DND-41 (cell line): ENCODE measurements at regions not wholly inside any gene's neighbourhood (a gene's known extent, or its start where the extent isn't known, plus 50 kb on each side); places are given as distances from the start of the nearest gene placed in this dataset.
"Not testable (repeated sequence)": the region's sequence is repeated elsewhere in the genome, so short reads cannot be mapped to it uniquely, and the experiment has no call there.

Source experiments
- ATAC-seq: fragments of 200-7000 bp; cut with Tn5 transposase; 3 replicates; pipeline ENCODE4 v1.9.1; 2021; ENCODE audit warnings: low read depth; ENCODE audit not compliant: insufficient read depth
- DNase-seq: peaks from one replicate; pipeline ENCODE4 v3.0.0-alpha.2; 2020
- H2AFZ ChIP-seq: 2 replicates; pipeline ENCODE4 v1.6.0; 2012; ENCODE audit warnings: low read depth, low read length
- H3K27ac ChIP-seq: 2 replicates; pipeline ENCODE4 v1.5.1; 2012; ENCODE audit warnings: low read length, inconsistent platforms
- H3K27me3 ChIP-seq: fragments of 200-600 bp; sonication (generic); 2 replicates; pipeline ENCODE4 v1.6.0; 2012; ENCODE audit warnings: low read length, mild to moderate bottlenecking, inconsistent platforms; ENCODE audit not compliant: insufficient read depth, poor library complexity
- H3K36me3 ChIP-seq: 2 replicates; pipeline ENCODE4 v1.5.1; 2012; ENCODE audit warnings: low read length, inconsistent platforms; ENCODE audit not compliant: insufficient read depth
- H3K4me1 ChIP-seq: 2 replicates; pipeline ENCODE4 v1.5.1; 2012; ENCODE audit warnings: mild to moderate bottlenecking, low read length; ENCODE audit not compliant: insufficient read depth
- H3K4me2 ChIP-seq: 2 replicates; pipeline ENCODE4 v1.6.0; 2012; ENCODE audit warnings: mild to moderate bottlenecking, moderate library complexity, low read length, inconsistent platforms; ENCODE audit not compliant: insufficient read depth
- H3K4me3 ChIP-seq, 2 experiments: fragments of 200-600 bp in 1 of 2; shearing (Covaris generic) in 1 of 2; 2 replicates each; pipeline ENCODE4 v1.5.1; 2012 to 2016; ENCODE audit warnings: inconsistent platforms in 2 of 2, low read length in 2 of 2, mild to moderate bottlenecking in 2 of 2, low read depth in 1 of 2, moderate library complexity in 1 of 2
- H3K79me2 ChIP-seq: 2 replicates; pipeline ENCODE4 v1.6.0; 2012; ENCODE audit warnings: low read length, inconsistent platforms; ENCODE audit not compliant: insufficient read depth
- H3K9ac ChIP-seq: 2 replicates; pipeline ENCODE4 v1.6.0; 2012; ENCODE audit warnings: low read depth, mild to moderate bottlenecking, inconsistent platforms, low read length, moderate library complexity
- H3K9me3 ChIP-seq: 2 replicates; pipeline ENCODE4 v1.5.1; 2012; ENCODE audit warnings: low read length, moderate library complexity, mild to moderate bottlenecking, inconsistent platforms; ENCODE audit not compliant: insufficient read depth, severe bottlenecking
- H4K20me1 ChIP-seq: 2 replicates; pipeline ENCODE4 v1.6.0; 2012; ENCODE audit warnings: low read length; ENCODE audit not compliant: insufficient read depth

DNA sequence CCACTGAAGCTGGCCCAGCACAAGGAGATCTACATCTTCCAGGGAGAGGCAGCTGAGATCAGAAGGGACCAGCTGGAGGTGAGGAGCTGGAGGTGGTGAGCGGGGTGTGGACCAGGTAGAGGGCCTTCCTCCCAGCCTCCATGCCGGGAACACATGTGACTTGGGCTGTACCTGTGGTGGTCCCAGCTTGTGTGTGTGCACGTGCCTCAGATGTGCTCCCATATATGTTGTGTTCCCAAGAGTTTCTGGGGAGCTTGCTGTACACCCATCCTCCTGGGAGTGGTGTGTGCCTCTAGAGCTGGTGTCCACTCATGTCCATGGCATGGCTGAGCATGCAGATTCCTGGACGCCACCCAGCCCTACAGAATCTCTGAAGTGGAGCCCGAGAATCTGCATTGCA, 183.7 kb upstream of the AKAP13 start:
- not testable (repeated sequence) for DNase-seq, H3K4me3 ChIP-seq, H3K4me1 ChIP-seq, H4K20me1 ChIP-seq, H3K27me3 ChIP-seq, H3K4me2 ChIP-seq, H3K9me3 ChIP-seq, H3K27ac ChIP-seq, ATAC-seq, H2AFZ ChIP-seq, H3K9ac ChIP-seq, H3K36me3 ChIP-seq, H3K79me2 ChIP-seq

DNA sequence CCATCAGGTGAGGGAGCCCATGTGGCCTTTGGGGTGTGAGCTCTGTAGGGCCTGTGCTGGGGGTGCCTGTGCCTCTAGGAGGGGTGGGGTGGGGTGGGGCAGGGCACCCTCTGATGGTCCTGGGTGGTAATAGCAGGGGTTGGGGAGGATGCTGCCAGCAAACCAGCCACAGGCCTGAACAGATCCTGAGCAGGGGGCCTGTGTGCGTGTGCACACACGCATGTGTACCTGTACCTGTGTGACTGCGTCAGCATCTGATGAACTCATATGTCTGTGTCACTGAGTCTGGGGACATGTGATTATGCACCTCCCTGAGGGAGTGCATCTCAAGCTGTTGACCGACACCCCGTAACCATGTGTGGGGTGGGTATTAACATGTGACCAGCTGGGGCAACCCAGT, 182.8 kb upstream of the AKAP13 start:
- not testable (repeated sequence) for H3K9me3 ChIP-seq, H3K27me3 ChIP-seq, H3K4me3 ChIP-seq, H3K36me3 ChIP-seq, H3K9ac ChIP-seq, H3K4me2 ChIP-seq, H3K4me1 ChIP-seq, H2AFZ ChIP-seq, DNase-seq, H4K20me1 ChIP-seq, H3K27ac ChIP-seq, ATAC-seq, H3K79me2 ChIP-seq

DNA sequence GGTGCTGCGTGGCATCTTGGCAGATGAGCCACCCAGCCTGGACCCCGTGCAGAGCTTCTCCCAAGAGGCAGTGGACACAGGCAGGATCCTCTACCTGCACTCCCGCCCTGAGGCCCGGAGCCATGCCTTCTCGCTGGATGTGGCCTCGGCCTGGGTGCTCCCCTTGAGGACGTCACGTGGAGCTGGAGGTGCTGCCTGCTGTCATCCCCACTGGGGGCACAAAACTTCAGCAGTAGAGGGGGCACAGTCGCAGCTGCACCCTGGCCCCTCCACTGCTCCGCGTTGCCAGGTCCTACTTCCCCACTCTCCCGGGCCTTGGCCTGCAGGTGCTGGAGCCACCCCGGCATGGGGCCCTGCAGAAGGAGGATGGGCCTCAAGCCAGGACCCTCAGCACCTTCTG, 182.0 kb upstream of the AKAP13 start:
- not testable (repeated sequence) for DNase-seq, H3K79me2 ChIP-seq, H3K27me3 ChIP-seq, ATAC-seq, H3K4me3 ChIP-seq, H3K9ac ChIP-seq, H3K4me1 ChIP-seq, H3K4me2 ChIP-seq, H3K27ac ChIP-seq, H4K20me1 ChIP-seq, H3K36me3 ChIP-seq, H3K9me3 ChIP-seq, H2AFZ ChIP-seq

DNA sequence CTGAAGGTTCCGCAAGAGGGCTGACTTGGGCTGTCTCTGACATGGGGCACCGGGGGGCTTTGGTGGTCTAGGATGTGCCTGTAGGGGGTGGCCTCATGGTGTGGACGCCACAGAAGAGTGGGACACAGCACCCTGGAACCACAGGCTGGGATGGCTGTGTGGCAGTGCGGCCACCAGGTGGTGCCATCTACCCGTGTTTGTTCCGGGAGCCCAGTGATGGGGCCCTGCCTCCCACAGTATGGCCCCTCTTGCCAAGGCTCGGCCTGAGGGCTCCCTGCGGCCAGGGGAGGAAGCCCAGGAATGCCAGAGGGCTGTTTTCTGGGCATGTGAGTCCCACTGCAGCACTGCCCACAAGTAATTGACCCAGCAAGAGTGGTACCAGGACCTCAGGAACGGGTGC, 180.2 kb upstream of the AKAP13 start:
- H3K27ac ChIP-seq, H3K79me2 ChIP-seq, H3K4me1 ChIP-seq, H3K36me3 ChIP-seq, H3K9me3 ChIP-seq, H2AFZ ChIP-seq, H3K4me2 ChIP-seq, H3K4me3 ChIP-seq, DNase-seq, H3K9ac ChIP-seq, H4K20me1 ChIP-seq, H3K27me3 ChIP-seq: not testable (repeated sequence)
- ATAC-seq, result peak; percentile 97

DNA sequence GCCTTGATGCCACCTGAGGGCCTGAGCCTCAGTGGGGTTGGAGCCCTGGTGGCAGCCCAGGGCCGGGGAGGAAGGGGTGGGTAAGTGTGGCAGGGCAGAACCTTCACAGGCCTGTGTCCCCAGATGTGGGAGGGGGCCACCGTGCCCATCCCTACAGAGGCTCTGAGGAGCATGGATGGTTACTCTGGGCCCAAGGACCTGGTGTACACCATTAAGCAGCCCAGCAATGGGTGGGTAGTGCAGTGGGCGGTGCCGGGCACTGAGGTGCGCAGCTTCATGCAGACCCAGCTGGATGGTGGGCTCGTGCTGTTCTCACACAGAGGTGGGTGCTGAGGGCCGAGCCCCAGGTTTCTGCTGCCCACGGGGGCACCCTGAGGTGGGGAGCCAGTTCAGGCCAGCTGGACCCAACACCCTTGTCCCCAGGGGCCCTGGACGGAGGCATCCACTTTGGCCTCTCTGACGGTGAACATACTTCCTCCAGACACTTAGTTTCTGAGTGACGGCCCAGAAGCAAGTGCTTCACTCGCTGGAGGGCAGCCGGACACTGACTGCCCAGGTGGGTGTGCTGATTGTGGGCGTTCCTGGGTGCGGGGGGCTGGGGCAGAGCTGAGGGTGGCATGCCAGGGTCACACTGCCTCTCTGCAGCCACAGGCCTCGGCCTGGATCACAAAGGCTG, 179.1 kb upstream of the AKAP13 start:
- H3K27me3 ChIP-seq, H3K4me1 ChIP-seq, H3K9me3 ChIP-seq, H3K4me3 ChIP-seq, H2AFZ ChIP-seq, ATAC-seq, H3K27ac ChIP-seq, H4K20me1 ChIP-seq, H3K36me3 ChIP-seq, DNase-seq, H3K4me2 ChIP-seq, H3K9ac ChIP-seq, H3K79me2 ChIP-seq: not testable (repeated sequence)

DNA sequence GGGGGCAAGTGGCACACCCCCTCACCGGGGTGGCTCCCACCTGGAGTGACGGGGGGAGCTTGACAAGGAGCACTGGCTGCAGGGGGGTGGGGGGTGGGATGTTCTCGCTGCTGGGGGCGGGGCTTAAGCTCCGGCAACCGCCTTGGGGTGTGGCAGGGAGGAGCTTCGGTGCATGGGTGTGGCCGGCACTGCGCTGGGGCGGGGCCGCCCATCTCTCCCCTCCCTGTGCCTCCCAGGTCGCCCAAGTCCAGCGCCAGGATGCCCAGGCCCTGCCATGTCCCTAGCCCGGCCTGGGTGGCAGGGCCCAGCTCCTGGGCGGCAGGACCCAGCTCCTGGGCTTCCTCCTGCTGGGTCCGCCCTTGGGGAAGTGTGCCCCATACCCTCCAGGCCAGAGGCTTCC, 175.9 kb upstream of the AKAP13 start:
- H2AFZ ChIP-seq, H3K79me2 ChIP-seq, H3K4me2 ChIP-seq, H3K27ac ChIP-seq, H3K4me1 ChIP-seq, DNase-seq, H4K20me1 ChIP-seq, H3K27me3 ChIP-seq, H3K9ac ChIP-seq, H3K4me3 ChIP-seq, H3K9me3 ChIP-seq, ATAC-seq, H3K36me3 ChIP-seq: not testable (repeated sequence)

DNA sequence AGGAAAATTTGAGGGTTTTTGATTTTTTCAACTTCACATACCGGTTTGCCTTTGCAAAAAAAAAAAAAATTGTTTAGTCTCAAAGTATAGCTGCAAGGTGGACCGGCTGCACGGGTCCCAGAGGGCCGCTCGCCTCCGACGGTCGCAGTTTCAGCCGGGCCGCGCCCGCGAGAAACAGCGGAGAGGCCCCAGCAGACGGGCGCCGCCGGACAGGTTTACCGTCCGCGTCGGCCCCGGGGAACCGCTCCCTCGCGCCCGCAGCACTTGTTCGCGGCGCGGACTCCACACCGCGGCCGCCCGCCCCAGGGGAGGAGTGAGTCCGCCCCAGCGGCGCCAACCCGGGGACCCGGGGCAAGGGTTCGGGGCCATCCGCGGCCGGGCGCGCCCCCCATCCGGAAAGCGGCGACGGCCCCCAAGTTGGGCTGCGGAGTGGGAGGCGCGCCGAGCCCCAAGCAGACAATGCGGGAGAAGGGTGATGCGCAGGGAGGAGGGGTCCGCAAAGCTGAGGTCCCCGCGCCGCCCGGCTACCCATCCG, 146.5 kb upstream of the AKAP13 start:
- H3K27me3 ChIP-seq, H4K20me1 ChIP-seq, H3K4me1 ChIP-seq, H3K4me3 ChIP-seq, H3K79me2 ChIP-seq, ATAC-seq, DNase-seq, H2AFZ ChIP-seq, H3K9me3 ChIP-seq, H3K36me3 ChIP-seq, H3K27ac ChIP-seq, H3K9ac ChIP-seq: not testable (repeated sequence)
- peak overlapping the region; percentile 36; the same call in 1 of the 2 replicates for H3K4me2 ChIP-seq

DNA sequence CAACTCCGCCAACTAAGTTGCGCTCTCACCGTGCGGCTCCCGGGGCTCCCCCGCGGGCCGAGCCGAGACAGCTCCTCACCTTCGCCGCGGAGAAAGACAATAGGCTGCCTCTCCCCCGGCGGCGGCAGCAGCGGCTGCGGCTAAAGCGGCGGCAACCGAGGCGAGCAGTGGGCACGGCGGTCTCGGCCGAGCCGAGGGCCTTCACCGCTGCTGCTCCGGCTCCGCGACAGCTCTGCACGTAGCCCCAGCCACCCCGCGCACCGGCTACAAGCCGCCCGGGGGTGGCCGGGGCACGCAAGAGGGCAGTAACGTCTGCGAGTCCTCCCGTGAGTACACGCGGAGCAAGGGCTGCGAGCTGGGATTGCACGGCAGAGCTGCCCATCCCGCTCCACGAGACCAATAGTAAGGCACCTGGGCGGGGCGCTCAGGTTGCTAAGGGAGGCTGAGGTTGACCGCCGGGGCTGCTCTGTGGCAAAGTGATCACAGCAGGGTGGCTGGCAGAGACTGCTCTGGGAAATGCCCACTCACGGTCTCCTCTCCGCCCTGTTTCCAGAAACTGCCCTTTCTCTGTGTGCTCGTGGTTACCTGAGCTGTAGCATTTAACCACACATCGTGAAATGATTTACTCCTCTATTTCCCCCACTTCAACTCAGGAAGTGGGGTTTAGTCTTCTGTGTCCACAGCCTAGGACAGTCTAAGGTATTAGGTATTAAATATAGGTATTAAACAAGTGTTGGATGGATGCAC, 145.8 kb upstream of the AKAP13 start:
- H3K36me3 ChIP-seq, H3K79me2 ChIP-seq, H3K4me2 ChIP-seq, H3K9ac ChIP-seq, H3K9me3 ChIP-seq, H3K4me3 ChIP-seq, H3K27ac ChIP-seq, H4K20me1 ChIP-seq, H3K27me3 ChIP-seq, ATAC-seq, H3K4me1 ChIP-seq, DNase-seq, H2AFZ ChIP-seq: not testable (repeated sequence)
